Stimulated activated memory B cell treated with anti-CD40 and anti-IgM and Interleukin-4, amounts not matched to agents 10 μg/mL and 1 μg/mL and 100 μg/mL, for 72 hours (primary cell): ENCODE measurements at regions not wholly inside any gene's neighbourhood (a gene's known extent, or its start where the extent isn't known, plus 50 kb on each side); places are given as distances from the start of the nearest gene placed in this dataset.

ENCODE experiments used
- ATAC-seq: fragments of 150-1000 bp; cut with Tn5 transposase; 2 replicates; pipeline ENCODE4 v1.10.0; 2021
- H3K27ac Mint-ChIP-seq: one replicate; pipeline ENCODE4 v1.8.0; 2022; ENCODE audit warnings: mild to moderate bottlenecking, mixed read lengths
- H3K27me3 Mint-ChIP-seq: one replicate; pipeline ENCODE4 v1.8.0; 2022; ENCODE audit warnings: mixed read lengths
- H3K36me3 Mint-ChIP-seq: one replicate; pipeline ENCODE4 v1.8.0; 2022; ENCODE audit warnings: mixed read lengths
- H3K4me1 Mint-ChIP-seq: one replicate; pipeline ENCODE4 v1.8.0; 2022; ENCODE audit warnings: mixed read lengths
- H3K4me3 Mint-ChIP-seq: one replicate; pipeline ENCODE4 v1.8.0; 2022; ENCODE audit warnings: mild to moderate bottlenecking, moderate library complexity, mixed read lengths
- H3K9me3 Mint-ChIP-seq: one replicate; pipeline ENCODE4 v1.8.0; 2022; ENCODE audit warnings: mixed read lengths

- Mint-ChIP-seq H3K36me3 (no peaks in the 10 kb centered on the region), H3K4me1 (no peaks in the 10 kb centered on the region), H3K27me3 (no peaks in the 10 kb centered on the region), H3K9me3 (peaks cover 3% of the 10 kb centered on the region), H3K4me3 (no peak overlapping the region), H3K27ac (no peak overlapping the region)
- no peak for ATAC-seq
Measured at GRCh38 chr14:27184427-27184826, 586.6 kb upstream of the NOVA1 start.

GRCh38 chr14:27186048-27186447, 588.2 kb upstream of the NOVA1 start:
- Mint-ChIP-seq H3K27me3 (no peaks in the 10 kb centered on the region), H3K36me3 (no peaks in the 10 kb centered on the region), H3K27ac (no peak overlapping the region), H3K4me1 (no peaks in the 10 kb centered on the region), H3K4me3 (no peak overlapping the region), H3K9me3 (peaks cover 6% of the 10 kb centered on the region)
- ATAC-seq: no peak

- H3K4me3 Mint-ChIP-seq: no peak overlapping the region
- ATAC-seq: no peak
- peaks cover 6% of the 10 kb centered on the region for H3K9me3 Mint-ChIP-seq
- no peaks in the 10 kb centered on the region for H3K4me1 Mint-ChIP-seq
- no peak overlapping the region for H3K27ac Mint-ChIP-seq
- no peaks in the 10 kb centered on the region for H3K27me3 Mint-ChIP-seq
- H3K36me3 Mint-ChIP-seq: no peaks in the 10 kb centered on the region
Measured at GRCh38 chr14:27187136-27187535, 589.3 kb upstream of the NOVA1 start.

GRCh38 chr14:27190296-27190695, 592.5 kb upstream of the NOVA1 start:
- ATAC-seq: no peak
- peaks cover 3% of the 10 kb centered on the region for H3K9me3 Mint-ChIP-seq
- H3K4me1 Mint-ChIP-seq: no peaks in the 10 kb centered on the region
- H3K27ac Mint-ChIP-seq: no peak overlapping the region
- H3K36me3 Mint-ChIP-seq: no peaks in the 10 kb centered on the region
- H3K27me3 Mint-ChIP-seq: no peaks in the 10 kb centered on the region
- H3K4me3 Mint-ChIP-seq: no peak overlapping the region

- H3K4me1 Mint-ChIP-seq: no peaks in the 10 kb centered on the region
- no peaks in the 10 kb centered on the region for H3K36me3 Mint-ChIP-seq
- ATAC-seq: no peak
- peaks cover 4% of the 10 kb centered on the region for H3K9me3 Mint-ChIP-seq
- no peak overlapping the region for H3K27ac Mint-ChIP-seq
- H3K4me3 Mint-ChIP-seq: no peak overlapping the region
- no peaks in the 10 kb centered on the region for H3K27me3 Mint-ChIP-seq
Measured at GRCh38 chr14:27199272-27199671, 601.4 kb upstream of the NOVA1 start.

GRCh38 chr14:27205036-27205435, 607.2 kb upstream of the NOVA1 start:
- Mint-ChIP-seq H3K4me1 (no peaks in the 10 kb centered on the region), H3K4me3 (no peak overlapping the region), H3K27ac (no peak overlapping the region), H3K36me3 (no peaks in the 10 kb centered on the region), H3K9me3 (peaks cover 8% of the 10 kb centered on the region), H3K27me3 (no peaks in the 10 kb centered on the region)
- ATAC-seq: no peak

- H3K36me3 Mint-ChIP-seq: no peaks in the 10 kb centered on the region
- H3K4me1 Mint-ChIP-seq: no peaks in the 10 kb centered on the region
- peaks cover 12% of the 10 kb centered on the region for H3K9me3 Mint-ChIP-seq
- ATAC-seq: no peak
- no peaks in the 10 kb centered on the region for H3K27me3 Mint-ChIP-seq
- no peak overlapping the region for H3K27ac Mint-ChIP-seq
- no peak overlapping the region for H3K4me3 Mint-ChIP-seq
Measured at GRCh38 chr14:27211741-27212140, 613.9 kb upstream of the NOVA1 start.

- Mint-ChIP-seq H3K27me3 (no peaks in the 10 kb centered on the region), H3K9me3 (peaks cover 12% of the 10 kb centered on the region), H3K4me3 (no peak overlapping the region), H3K27ac (no peak overlapping the region), H3K36me3 (no peaks in the 10 kb centered on the region), H3K4me1 (no peaks in the 10 kb centered on the region)
- ATAC-seq: no peak
Measured at GRCh38 chr14:27222671-27223070, 624.8 kb upstream of the NOVA1 start.

- H3K9me3 Mint-ChIP-seq: peaks cover 11% of the 10 kb centered on the region
- H3K27ac Mint-ChIP-seq: no peak overlapping the region
- H3K4me3 Mint-ChIP-seq: no peak overlapping the region
- H3K4me1 Mint-ChIP-seq: no peaks in the 10 kb centered on the region
- ATAC-seq: no peak
- no peaks in the 10 kb centered on the region for H3K27me3 Mint-ChIP-seq
- H3K36me3 Mint-ChIP-seq: no peaks in the 10 kb centered on the region
Measured at GRCh38 chr14:27223906-27224305, 626.1 kb upstream of the NOVA1 start.

GRCh38 chr14:27228053-27228452, 630.2 kb upstream of the NOVA1 start:
- H3K27ac Mint-ChIP-seq: no peak overlapping the region
- H3K4me3 Mint-ChIP-seq: no peak overlapping the region
- ATAC-seq: no peak
- H3K27me3 Mint-ChIP-seq: no peaks in the 10 kb centered on the region
- no peaks in the 10 kb centered on the region for H3K4me1 Mint-ChIP-seq
- H3K36me3 Mint-ChIP-seq: no peaks in the 10 kb centered on the region
- H3K9me3 Mint-ChIP-seq: no peaks in the 10 kb centered on the region

- Mint-ChIP-seq H3K9me3 (peaks cover 3% of the 10 kb centered on the region), H3K27me3 (no peaks in the 10 kb centered on the region), H3K27ac (no peak overlapping the region), H3K36me3 (no peaks in the 10 kb centered on the region), H3K4me1 (no peaks in the 10 kb centered on the region), H3K4me3 (no peak overlapping the region)
- ATAC-seq: no peak
Measured at GRCh38 chr14:27234331-27234730, 636.5 kb upstream of the NOVA1 start.

- no peak for ATAC-seq
- H3K36me3 Mint-ChIP-seq: no peaks in the 10 kb centered on the region
- no peak overlapping the region for H3K27ac Mint-ChIP-seq
- no peak overlapping the region for H3K4me3 Mint-ChIP-seq
- H3K9me3 Mint-ChIP-seq: peaks cover 3% of the 10 kb centered on the region
- no peaks in the 10 kb centered on the region for H3K4me1 Mint-ChIP-seq
- H3K27me3 Mint-ChIP-seq: no peaks in the 10 kb centered on the region
Measured at GRCh38 chr14:27236601-27237000, 638.8 kb upstream of the NOVA1 start.

GRCh38 chr14:27242874-27243273, 645.0 kb upstream of the NOVA1 start:
- no peak for ATAC-seq
- H3K9me3 Mint-ChIP-seq: peaks cover 13% of the 10 kb centered on the region
- no peak overlapping the region for H3K4me3 Mint-ChIP-seq
- H3K4me1 Mint-ChIP-seq: no peaks in the 10 kb centered on the region
- no peak overlapping the region for H3K27ac Mint-ChIP-seq
- no peaks in the 10 kb centered on the region for H3K36me3 Mint-ChIP-seq
- no peaks in the 10 kb centered on the region for H3K27me3 Mint-ChIP-seq

GRCh38 chr14:27243365-27243764, 645.5 kb upstream of the NOVA1 start:
- no peak overlapping the region for H3K27ac Mint-ChIP-seq
- no peaks in the 10 kb centered on the region for H3K36me3 Mint-ChIP-seq
- H3K9me3 Mint-ChIP-seq: peaks cover 13% of the 10 kb centered on the region
- no peak overlapping the region for H3K4me3 Mint-ChIP-seq
- ATAC-seq: no peak
- H3K27me3 Mint-ChIP-seq: no peaks in the 10 kb centered on the region
- no peaks in the 10 kb centered on the region for H3K4me1 Mint-ChIP-seq

GRCh38 chr14:27245947-27246346, 648.1 kb upstream of the NOVA1 start:
- no peak overlapping the region for H3K4me3 Mint-ChIP-seq
- H3K27me3 Mint-ChIP-seq: no peaks in the 10 kb centered on the region
- H3K27ac Mint-ChIP-seq: no peak overlapping the region
- H3K4me1 Mint-ChIP-seq: no peaks in the 10 kb centered on the region
- ATAC-seq: no peak
- no peaks in the 10 kb centered on the region for H3K36me3 Mint-ChIP-seq
- H3K9me3 Mint-ChIP-seq: peaks cover 14% of the 10 kb centered on the region

- Mint-ChIP-seq H3K27ac (no peak overlapping the region), H3K4me1 (no peaks in the 10 kb centered on the region), H3K9me3 (peaks cover 6% of the 10 kb centered on the region), H3K36me3 (no peaks in the 10 kb centered on the region), H3K4me3 (no peak overlapping the region), H3K27me3 (no peaks in the 10 kb centered on the region)
- ATAC-seq: no peak
Measured at GRCh38 chr14:27253966-27254365, 656.1 kb upstream of the NOVA1 start.

- H3K27ac Mint-ChIP-seq: no peak overlapping the region
- no peak overlapping the region for H3K4me3 Mint-ChIP-seq
- no peak for ATAC-seq
- peaks cover 6% of the 10 kb centered on the region for H3K9me3 Mint-ChIP-seq
- H3K27me3 Mint-ChIP-seq: no peaks in the 10 kb centered on the region
- no peaks in the 10 kb centered on the region for H3K4me1 Mint-ChIP-seq
- H3K36me3 Mint-ChIP-seq: no peaks in the 10 kb centered on the region
Measured at GRCh38 chr14:27256805-27257204, 659.0 kb upstream of the NOVA1 start.
